K562 (cell line): ENCODE measurements at regions not wholly inside any gene's neighbourhood (a gene's known extent, or its start where the extent isn't known, plus 50 kb on each side); places are given as distances from the start of the nearest gene placed in this dataset.

Source experiments
- ATAC-seq: fragments of 200-7000 bp; cut with Tn5 transposase; 3 replicates; pipeline ENCODE4 v1.9.1; 2020; ENCODE audit warnings: moderate library complexity
- BruUV-seq: library from RNA; stranded (reverse); fragments of 400-500 nt; replicated peaks from 2 replicates; lab custom pipeline; 2021; lab: Mats Ljungman, UMichigan
- CTCF ChIA-PET: fragments of 300-600 bp; formaldehyde crosslinking; extraction: SDS; loops from one replicate; lab custom pipeline; 2021; ENCODE audit warnings: low intra/inter-chr PET ratio; lab: Yijun Ruan, JAX
- POLR2A ChIA-PET: fragments of 300-600, 350-650 bp; sonication (Branson Sonifier 250); formaldehyde crosslinking; extraction: SDS; loops from one replicate; lab custom pipeline; 2021; ENCODE audit warnings: antibody characterized with exemption, inconsistent platforms; lab: Yijun Ruan, JAX
- DNase-seq, 4 experiments: peaks; one replicate each; pipeline versions ENCODE4 v3.0.0 to v3.0.0-alpha.2; 2011 to 2018; ENCODE audit warnings: low spot score in 3 of 4, mixed read lengths in 3 of 4; ENCODE audit errors: extremely low read depth in 1 of 4
- FAIRE-seq: peaks from 2 replicates; lab custom pipeline; 2011; peaks lifted over from hg19 to GRCh38; lab: Jason Lieb, UNC
- H2AFZ ChIP-seq: 2 replicates; pipeline ENCODE4 v1.6.0; 2011; ENCODE audit warnings: low read depth, low read length, control low read depth, inconsistent platforms
- H3K27ac ChIP-seq: fragments of 200-600 bp; 3 replicates; pipeline ENCODE4 v1.8.0; 2011; ENCODE audit warnings: low read depth, mild to moderate bottlenecking, control low read depth, inconsistent platforms, low read length, moderate library complexity, mixed read lengths; ENCODE audit errors: extremely low read depth
- H3K27me3 ChIP-seq, 2 experiments: fragments of 300-600 bp in 1 of 2; 2 replicates in 1 of 2; 3 replicates in 1 of 2; pipeline versions ENCODE4 v1.6.0 to v1.8.0; 2011; ENCODE audit warnings: inconsistent platforms in 2 of 2, low read length in 2 of 2, mild to moderate bottlenecking in 1 of 2, mixed read lengths in 1 of 2, moderate library complexity in 1 of 2; ENCODE audit not compliant: control insufficient read depth in 2 of 2, insufficient read depth in 2 of 2
- H3K36me3 ChIP-seq: fragments of 300-600 bp; 3 replicates; pipeline ENCODE4 v1.8.0; 2011; ENCODE audit warnings: mild to moderate bottlenecking, low read length, inconsistent platforms; ENCODE audit not compliant: control insufficient read depth, insufficient read depth
- H3K4me1 ChIP-seq, 2 experiments: fragments of 200-600 bp in 1 of 2; replicated peaks in 1 of 2; 2 replicates in 1 of 2; 3 replicates in 1 of 2; pipeline versions ENCODE4 v1.5.1 to v1.8.0; 2011; ENCODE audit warnings: inconsistent platforms in 2 of 2, low read length in 2 of 2, mild to moderate bottlenecking in 1 of 2, mixed read lengths in 1 of 2, moderate library complexity in 1 of 2; ENCODE audit not compliant: control insufficient read depth in 2 of 2, insufficient read depth in 2 of 2
- H3K4me2 ChIP-seq: 2 replicates; pipeline ENCODE4 v1.6.1; 2011; ENCODE audit warnings: low read length, control low read depth, inconsistent platforms, mixed read lengths; ENCODE audit not compliant: insufficient read depth
- H3K4me3 ChIP-seq: fragments of 200-600 bp; sonication (generic), shearing (Covaris generic); 2 replicates; pipeline ENCODE4 v1.5.1; 2016; ENCODE audit warnings: control low read depth, inconsistent platforms
- H3K79me2 ChIP-seq: fragments of 200-600 bp; 3 replicates; pipeline ENCODE4 v1.8.0; 2011; ENCODE audit warnings: low read length, inconsistent platforms; ENCODE audit not compliant: control insufficient read depth, insufficient read depth
- H3K9ac ChIP-seq, 2 experiments: 2 replicates each; pipeline versions ENCODE4 v1.6.0 to v1.6.1; 2011; ENCODE audit warnings: low read depth in 2 of 2, low read length in 2 of 2, control low read depth in 1 of 2, inconsistent platforms in 1 of 2, mild to moderate bottlenecking in 1 of 2, mixed read lengths in 1 of 2; ENCODE audit not compliant: insufficient read depth in 1 of 2
- H3K9me1 ChIP-seq: one replicate; pipeline ENCODE4 v1.6.0; 2011; ENCODE audit warnings: inconsistent platforms, mild to moderate bottlenecking, low read length, moderate library complexity; ENCODE audit not compliant: control insufficient read depth, insufficient read depth
- H3K9me3 ChIP-seq: replicated peaks from 2 replicates; pipeline ENCODE4 v1.5.1; 2011; ENCODE audit warnings: low read depth, low read length, inconsistent platforms; ENCODE audit not compliant: control insufficient read depth, insufficient read depth
- H4K20me1 ChIP-seq: replicated peaks from 2 replicates; pipeline ENCODE4 v1.6.1; 2011; ENCODE audit warnings: low read length, inconsistent platforms, mixed read lengths; ENCODE audit not compliant: control insufficient read depth, insufficient read depth
- CBX3 ChIP-seq, 2 experiments: IDR thresholded peaks; 1 replicate in 1 of 2; 2 replicates in 1 of 2; pipeline ENCODE4 v1.6.1; 2012; ENCODE audit warnings: inconsistent platforms in 2 of 2, low read length in 2 of 2, borderline replicate concordance in 1 of 2, control low read depth in 1 of 2
- HDAC3 ChIP-seq: fragments of 450-650 bp; IDR thresholded peaks from 2 replicates; pipeline ENCODE4 v1.6.1; 2018; ENCODE audit warnings: borderline replicate concordance, mild to moderate bottlenecking, moderate library complexity; ENCODE audit not compliant: partially characterized antibody
- KLF10 ChIP-seq: fragments of 250-450 bp; sonication (Bioruptor Pico); IDR thresholded peaks from 2 replicates; pipeline ENCODE4 v1.6.1; 2021; ENCODE audit warnings: matching md5 sums
- KLF13 ChIP-seq: fragments of 450-650 bp; IDR thresholded peaks from 2 replicates; pipeline ENCODE4 v1.6.1; 2016; ENCODE audit warnings: missing genetic modification characterization, low read depth, mild to moderate bottlenecking, missing compliant biosample characterization, moderate library complexity, borderline replicate concordance
- NR3C1 ChIP-seq: sonication (generic); formaldehyde crosslinking; IDR thresholded peaks from 2 replicates; pipeline ENCODE4 v1.8.1; 2022; ENCODE audit warnings: missing genetic modification reagents
- RCOR1 ChIP-seq, 2 experiments: IDR thresholded peaks; 2 replicates each; pipeline ENCODE4 v1.6.1; 2012; ENCODE audit warnings: low read depth in 2 of 2, low read length in 2 of 2, borderline replicate concordance in 1 of 2, improper control_type of control experiment in 1 of 2
- U2AF2 ChIP-seq: fragments of 200-400 bp; formaldehyde crosslinking; optimal IDR thresholded peaks from 2 replicates; pipeline ENCODE3; 2017; ENCODE audit warnings: low read depth, mild to moderate bottlenecking, low read length
- ZNF23 ChIP-seq: fragments of 250-450 bp; sonication (Bioruptor Pico); IDR thresholded peaks from 2 replicates; pipeline ENCODE4 v1.4.0; 2020; ENCODE audit warnings: mild to moderate bottlenecking
- ZNF239 ChIP-seq: fragments of 250-450 bp; sonication (Bioruptor Pico); IDR thresholded peaks from 2 replicates; pipeline ENCODE4 v1.4.0; 2020; ENCODE audit warnings: mild to moderate bottlenecking
- WGBS: fragments of 100-300 bp; shearing (Covaris generic); methylation state at CpG from one replicate; pipeline ENCODE4 v1.1.6; 2016; ENCODE audit warnings: low coverage, mixed read lengths; ENCODE audit not compliant: insufficient coverage; ENCODE audit errors: missing lambda C conversion rate; 5-methylcytosine and 5-hydroxymethylcytosine counted together
- in situ Hi-C: fragments of 300-500 bp; cut with MboI; formaldehyde crosslinking; loops from 4 replicates; pipeline ENCODE4 v1.15.0; 2018; ENCODE audit warnings: inconsistent platforms, mixed read lengths
- intact Hi-C: fragments of 100-400 bp; cut with micrococcal nuclease; formaldehyde crosslinking; loops from 2 replicates; pipeline ENCODE4 v1.14.2; 2022

GRCh38 chr10:108624052-108624451 is 1299.3 kb downstream of the XPNPEP1 start:
- no peaks in the 10 kb centered on the region for H3K79me2 ChIP-seq
- DNase-seq (no peak), FAIRE-seq (no peak), ATAC-seq (no peak)
- WGBS = 17% methylated on average over 1 of the region's 1 CpG
- no peaks in the 10 kb centered on the region for H3K9me3 ChIP-seq
- ChIA-PET CTCF (no interaction called here), POLR2A (no interaction called here)
- no peak for TF ChIP-seq KLF13 (tag)
- no peak for TF ChIP-seq U2AF2
- no peak for TF ChIP-seq ZNF239 (CRISPR knock-in tag)
- no peak for TF ChIP-seq NR3C1 (CRISPR knock-in tag)
- TF ChIP-seq HDAC3 = no peak
- TF ChIP-seq CBX3 (IDR thresholded peaks at IDR 0.05; ENCODE audit: borderline replicate concordance in 1 of 2, low read length in 2 of 2) = no peak
- no peak for TF ChIP-seq KLF10
- TF ChIP-seq ZNF23 (CRISPR knock-in tag) = no peak
- no peak for TF ChIP-seq RCOR1 (IDR thresholded peaks at IDR 0.05; ENCODE audit: borderline replicate concordance in 1 of 2, low read depth in 2 of 2, low read length in 2 of 2)
- no peaks in the 10 kb centered on the region for H3K36me3 ChIP-seq
- in situ Hi-C loops = no loop called here
- H2AFZ ChIP-seq = no peak overlapping the region
- no peaks in the 10 kb centered on the region for H3K4me1 ChIP-seq
- H3K9ac ChIP-seq = no peak overlapping the region
- H4K20me1 ChIP-seq = no peaks in the 10 kb centered on the region
- no peak overlapping the region for H3K27ac ChIP-seq
- intact Hi-C loops = no loop called here
- no TSS peak for BruUV-seq
- H3K27me3 ChIP-seq = no peaks in the 10 kb centered on the region
- no peak overlapping the region for H3K4me3 ChIP-seq
- no peaks in the 10 kb centered on the region for H3K9me1 ChIP-seq
- H3K4me2 ChIP-seq = no peak overlapping the region
